GM21576 (cell line): ENCODE measurements at regions not wholly inside any gene's neighbourhood (a gene's known extent, or its start where the extent isn't known, plus 50 kb on each side); places are given as distances from the start of the nearest gene placed in this dataset.
"Not testable (repeated sequence)": the region's sequence is repeated elsewhere in the genome, so short reads cannot be mapped to it uniquely, and the experiment has no call there.

Experiments
- ATAC-seq: cut with Tn5 transposase; IDR thresholded peaks from one replicate; pipeline ENCODE4 v1.9.1; 2021; ENCODE audit warnings: mild to moderate bottlenecking, moderate library complexity; ENCODE audit not compliant: unreplicated experiment

DNA sequence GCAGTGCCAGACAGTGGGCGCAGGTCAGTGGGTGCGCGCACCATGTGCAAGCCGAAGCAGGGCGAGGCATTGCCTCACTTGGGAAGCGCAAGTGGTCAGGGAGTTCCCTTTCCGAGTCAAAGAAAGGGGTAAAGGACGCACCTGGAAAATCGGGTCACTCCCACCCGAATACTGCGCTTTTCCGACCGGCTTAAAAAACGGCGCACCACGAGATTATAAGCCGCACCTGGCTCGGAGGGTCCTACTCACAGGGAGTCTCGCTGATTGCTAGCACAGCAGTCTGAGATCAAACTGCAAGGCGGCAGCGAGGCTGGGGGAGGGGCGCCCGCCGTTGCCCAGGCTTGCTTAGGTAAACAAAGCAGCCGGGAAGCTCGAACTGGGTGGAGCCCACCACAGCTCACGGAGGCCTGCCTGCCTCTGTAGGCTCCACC, 77.9 kb downstream of the NR4A2 start:
- ATAC-seq: not testable (repeated sequence)

DNA sequence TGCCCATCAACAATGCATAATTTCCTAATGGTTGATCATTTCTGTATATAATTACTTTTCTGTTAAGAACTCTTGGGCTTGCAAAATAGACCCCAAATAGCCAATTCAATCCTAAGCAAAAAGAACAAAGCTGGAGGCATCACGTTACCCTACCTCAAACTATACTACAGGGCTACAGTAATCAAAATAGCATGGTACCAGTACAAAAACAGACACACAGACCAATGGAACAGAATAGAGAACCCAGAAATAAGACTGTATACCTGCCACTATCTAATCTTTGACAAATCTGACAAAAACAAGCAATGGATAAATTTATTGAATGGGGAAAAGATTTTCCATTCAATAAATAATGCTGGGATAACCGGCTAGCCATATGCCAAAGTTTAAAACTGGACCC, 78.8 kb downstream of the NR4A2 start:
- ATAC-seq: no peak

DNA sequence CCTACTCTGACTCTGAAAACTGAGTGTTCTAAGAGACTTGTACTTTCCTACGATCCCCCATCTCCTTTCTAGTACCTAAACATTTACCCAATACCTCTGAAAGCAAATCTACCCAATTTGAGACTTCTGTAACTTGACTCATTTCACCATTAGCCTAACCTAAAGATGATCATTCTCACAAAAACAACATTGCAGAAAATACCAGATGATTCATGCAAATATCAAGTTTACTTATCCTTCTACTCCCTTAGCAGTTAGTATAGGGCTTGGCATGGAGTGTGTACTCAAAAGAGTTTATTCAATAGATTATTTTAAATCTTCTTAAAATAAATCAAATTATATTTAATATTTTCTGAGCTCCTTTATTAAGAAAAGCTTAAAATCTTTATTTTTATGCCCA, 89.6 kb downstream of the NR4A2 start:
- no peak for ATAC-seq

DNA sequence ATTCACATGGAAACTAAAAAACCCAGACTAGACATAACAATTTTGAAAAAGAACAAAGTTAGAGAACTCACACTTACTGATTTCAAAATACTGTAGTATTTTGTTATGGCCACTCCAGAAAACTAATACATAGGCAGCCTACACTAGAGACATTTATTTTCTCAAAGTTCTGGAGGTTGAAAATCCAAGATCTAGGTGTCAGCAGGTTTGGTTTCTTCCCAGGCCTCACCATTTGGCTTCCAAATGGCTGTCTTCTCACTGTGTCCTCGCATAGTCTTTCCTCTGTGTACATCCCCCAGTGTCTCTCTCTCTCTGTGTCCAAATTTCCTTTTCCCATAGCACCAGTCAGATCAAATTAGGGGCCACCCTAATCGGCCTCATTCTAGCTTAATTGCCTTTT, 95.0 kb downstream of the NR4A2 start:
- ATAC-seq: no peak

DNA sequence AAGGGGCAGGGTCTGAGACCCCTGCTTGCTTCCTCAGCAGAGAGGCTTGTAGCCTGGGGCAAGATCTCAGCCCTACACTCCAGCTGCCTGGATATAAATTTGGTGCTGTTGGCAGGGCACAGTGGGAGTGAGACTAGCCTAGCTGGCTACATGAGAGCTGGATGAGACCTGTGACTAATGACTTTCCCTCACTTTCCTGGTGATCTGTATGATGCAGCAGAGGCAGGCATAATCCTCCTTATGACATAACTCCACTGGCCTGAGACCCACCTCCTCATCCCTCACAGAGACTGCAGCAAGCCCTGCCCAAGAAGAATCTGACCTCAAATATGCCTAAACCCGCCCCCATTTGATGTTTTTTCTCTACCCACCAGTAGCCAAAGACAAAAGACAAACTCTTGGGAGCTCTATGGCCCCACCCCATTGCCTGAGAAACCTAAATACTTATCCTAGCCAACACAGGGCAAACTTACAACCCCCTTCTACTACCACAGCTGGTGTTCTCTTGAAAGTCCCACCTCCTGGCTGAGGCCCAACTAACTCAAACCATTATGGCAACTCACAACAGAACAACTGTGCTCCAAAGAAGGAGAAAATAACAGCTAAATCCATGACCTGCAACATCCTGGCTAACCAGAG, 102.7 kb downstream of the NR4A2 start:
- no peak for ATAC-seq

DNA sequence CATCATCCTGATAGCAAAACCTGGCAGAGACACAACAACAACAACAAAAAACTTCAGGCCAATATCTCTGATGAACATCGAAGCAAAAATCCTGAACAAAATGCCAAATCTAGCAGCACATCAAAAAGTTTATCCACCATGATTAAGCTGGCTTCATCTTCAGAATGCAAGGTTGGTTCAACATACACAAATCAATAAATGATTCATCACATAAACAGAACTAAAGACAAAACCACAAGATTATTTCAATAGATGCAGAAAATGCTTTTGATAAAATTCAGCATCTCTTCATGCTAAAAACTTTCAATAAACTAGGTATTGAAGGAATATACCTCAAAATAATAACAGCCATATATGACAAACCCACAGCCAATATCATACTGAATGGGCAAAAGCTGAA, 109.2 kb downstream of the NR4A2 start:
- ATAC-seq: not testable (repeated sequence)

DNA sequence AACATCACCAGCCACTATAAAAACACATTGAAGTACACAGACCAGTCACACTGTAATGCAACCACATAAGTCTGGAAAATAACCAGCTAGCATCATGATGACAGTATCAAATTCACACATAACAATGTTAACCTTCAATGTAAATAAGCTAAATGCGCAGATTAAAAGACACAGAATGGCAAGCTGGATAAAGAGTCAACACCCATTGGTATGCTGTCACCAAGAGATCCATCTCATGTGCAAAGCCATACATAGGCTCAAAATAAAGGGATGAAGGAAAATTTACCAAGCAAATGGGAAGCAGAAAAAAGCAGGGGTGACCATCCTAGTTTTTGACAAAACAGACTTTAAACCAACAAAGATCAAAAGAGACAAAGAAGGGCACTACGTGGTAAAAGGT, 110.8 kb downstream of the NR4A2 start:
- ATAC-seq: no peak

DNA sequence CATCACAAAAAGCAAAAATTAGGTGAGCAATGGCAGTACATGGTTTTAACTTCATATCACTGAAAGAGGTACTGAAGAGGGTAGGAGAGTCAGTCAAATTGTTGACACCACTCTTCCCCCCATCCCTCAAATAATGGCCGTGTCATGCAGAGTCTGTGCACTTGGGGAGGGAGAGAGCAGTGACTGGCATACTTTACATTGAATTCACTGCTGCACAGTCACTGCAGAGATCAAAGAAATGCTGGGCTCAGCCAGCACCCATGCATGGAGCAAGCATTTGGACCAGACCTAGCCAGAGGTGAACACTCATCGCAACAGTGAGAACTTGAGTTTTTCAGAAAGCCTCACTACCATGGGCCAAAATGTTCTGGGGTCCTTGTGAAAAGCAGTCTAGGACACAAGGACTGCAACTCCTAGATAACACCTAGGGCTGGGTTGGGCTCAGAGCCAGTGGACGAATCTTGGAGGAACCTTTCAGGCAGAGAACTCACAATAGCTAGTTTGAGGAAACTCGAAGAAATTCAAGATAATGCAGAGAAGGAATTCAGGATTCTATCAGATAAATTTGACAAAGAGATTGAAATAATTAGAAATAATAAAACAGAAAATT, 112.9 kb downstream of the NR4A2 start:
- ATAC-seq: no peak

DNA sequence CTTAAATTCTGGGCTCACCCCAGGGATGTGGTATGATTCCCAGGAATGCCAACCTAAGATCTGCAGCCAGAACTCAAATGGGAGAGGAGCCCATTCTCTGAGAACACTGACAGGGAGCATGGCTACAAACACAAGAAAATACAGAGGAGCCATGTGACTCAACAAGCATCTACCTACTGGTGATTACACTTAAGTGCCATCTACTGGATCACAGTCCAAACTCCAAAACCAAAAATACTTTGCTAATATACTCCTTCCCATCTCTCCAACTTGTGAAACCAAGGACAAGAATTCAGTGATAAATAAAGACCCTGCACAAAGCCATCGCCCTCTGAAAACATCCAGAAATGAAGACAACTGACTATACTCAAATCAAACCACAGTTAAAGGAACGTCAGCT, 116.9 kb downstream of the NR4A2 start:
- ATAC-seq: no peak

DNA sequence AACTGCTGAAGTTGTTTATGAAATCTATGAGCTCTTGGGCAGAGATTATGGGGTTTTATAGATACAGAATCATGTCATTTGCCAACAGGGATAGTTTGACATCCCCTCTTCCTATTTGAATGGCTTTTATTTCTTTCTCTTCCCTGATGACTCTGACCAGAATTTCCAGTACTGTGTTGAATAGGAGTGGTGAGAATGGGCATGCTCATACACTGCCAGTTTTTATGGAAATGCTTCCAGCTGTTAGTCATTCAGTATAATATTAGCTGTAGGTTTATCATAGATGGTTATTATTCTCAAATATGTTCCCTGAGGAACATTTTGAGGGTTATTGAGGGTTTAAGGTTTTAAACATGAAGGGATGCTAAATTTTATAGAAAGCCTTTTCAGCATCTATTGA, 121.2 kb downstream of the NR4A2 start:
- no peak for ATAC-seq

DNA sequence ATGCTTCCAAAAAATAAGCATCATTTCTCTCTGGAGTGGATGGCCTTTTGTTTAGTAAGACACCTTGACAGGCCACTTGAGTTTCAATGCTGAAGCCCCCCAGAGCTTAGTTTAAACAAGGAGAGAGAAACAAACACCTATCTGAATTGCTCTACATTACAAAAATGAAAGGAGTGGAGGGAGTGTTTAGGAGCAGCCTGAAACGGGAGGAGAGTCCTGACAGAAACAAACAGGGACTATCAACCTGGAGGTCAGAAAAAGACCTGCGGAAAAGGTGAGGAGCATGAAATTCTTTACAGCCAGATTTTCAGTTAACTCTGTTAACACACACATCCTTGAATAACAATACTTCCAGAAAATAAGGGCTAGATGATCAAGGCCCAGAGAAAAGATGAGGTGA, 126.2 kb downstream of the NR4A2 start:
- no peak for ATAC-seq

DNA sequence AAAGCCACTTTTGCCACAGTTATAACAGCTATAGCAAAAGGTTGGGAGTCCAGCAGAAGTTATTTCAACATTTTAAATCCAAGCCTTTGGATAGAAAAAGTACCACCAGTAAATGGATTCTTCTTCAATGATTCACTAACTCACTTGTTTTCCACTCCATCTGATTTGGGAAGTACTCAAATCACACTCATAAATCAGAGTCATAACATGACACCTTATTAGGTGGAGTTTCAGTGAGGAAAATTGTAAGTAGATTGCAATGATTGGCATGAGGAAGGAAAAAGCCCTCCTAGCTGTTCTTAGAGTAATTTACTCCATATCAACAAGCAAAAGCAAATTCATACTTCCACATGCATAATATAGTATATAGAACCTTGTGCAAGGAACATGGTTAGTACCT, 132.9 kb downstream of the NR4A2 start:
- ATAC-seq: no peak

DNA sequence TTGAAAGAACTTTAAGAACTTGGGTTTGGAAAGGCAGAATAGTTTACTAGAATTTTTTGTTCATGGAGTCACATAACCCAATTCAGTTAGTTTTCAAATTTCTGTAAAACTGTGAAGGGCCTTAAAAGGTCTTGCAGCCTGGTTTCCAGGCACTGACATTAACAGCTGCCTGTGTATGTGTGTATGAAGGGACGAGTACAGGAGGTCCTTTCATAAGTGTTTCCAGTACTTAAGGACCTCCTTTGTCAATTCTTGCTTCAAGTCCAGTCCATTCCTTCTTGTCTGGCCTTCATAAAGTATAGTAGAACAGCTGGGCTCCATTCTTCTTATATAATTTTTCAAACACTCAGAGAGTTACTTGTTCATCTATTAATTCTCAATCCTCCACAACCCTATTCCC, 136.5 kb downstream of the NR4A2 start:
- no peak for ATAC-seq

DNA sequence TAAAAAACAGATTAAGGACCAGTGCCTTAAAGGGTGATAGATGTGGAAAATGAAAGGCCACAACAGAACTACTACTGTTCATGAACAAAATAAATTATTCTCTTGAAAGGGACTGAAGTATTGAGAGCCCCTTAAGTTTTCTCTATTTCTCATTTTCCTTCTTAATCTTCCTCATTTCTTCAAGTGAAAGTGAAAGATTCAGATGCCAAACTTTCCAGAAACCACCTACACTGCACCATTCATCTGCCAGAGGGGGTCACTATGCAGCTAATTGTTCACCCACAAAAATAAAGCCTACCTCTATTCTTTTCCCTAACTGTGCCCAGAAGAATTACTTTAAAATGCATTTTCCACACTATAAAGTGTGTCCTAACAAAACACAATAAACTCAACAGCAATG, 140.1 kb downstream of the NR4A2 start:
- ATAC-seq: peak; percentile 69

DNA sequence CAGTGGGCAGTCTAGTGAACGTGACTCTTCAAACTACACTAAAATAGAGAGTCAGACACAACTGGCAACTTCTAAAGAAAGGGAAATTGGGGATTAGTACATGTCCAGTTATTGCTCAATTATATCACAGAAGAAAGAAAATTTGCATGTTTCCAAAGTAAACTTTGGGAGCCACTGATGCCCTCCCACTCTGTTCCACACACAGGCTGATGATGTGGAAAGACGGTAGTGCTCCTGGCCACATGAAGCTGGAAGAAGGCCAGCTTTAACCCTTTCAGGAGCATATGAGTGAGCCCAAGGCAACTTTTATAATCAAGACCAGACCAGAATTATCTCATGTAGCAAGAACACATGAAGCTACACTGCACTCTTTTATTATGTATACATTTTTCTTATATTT, 141.0 kb downstream of the NR4A2 start:
- ATAC-seq: no peak

DNA sequence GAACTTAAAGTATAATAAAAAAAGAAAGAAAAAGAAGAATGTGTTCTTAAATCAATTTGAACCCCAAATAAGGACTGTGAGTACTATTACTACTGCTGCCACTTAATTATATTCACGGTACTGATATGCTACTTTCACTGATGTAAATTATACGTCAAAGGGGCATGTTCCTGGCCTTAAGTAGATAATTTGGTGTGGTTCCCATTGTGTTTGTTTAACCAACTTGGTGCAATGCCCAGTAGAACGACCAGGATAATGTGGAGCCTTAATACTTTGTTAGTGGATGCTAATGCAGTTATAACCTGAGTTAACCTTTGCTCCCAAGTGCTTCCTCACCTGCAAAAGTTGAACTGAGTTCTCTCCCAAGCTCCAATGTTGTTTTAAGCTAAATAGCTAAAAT, 142.0 kb downstream of the NR4A2 start:
- no peak for ATAC-seq

DNA sequence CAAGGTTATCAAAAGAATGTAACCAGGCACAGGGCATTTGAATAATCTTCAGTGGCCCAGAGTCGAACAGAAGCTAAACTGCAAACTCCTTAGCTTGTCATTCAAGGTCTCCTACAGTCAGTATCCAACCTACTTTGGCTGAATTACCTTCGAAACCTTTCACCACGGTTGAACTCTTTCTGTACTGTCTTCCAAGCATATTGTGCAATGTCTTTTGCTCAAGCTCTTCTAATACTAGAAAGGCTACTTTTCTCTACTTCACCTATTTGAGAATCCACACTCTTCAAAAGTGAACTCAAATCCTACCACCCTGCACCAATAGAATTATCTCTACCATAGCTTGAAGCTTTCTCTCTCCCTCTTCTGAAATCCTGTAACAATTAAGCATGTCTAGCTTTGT, 142.9 kb downstream of the NR4A2 start:
- no peak for ATAC-seq

DNA sequence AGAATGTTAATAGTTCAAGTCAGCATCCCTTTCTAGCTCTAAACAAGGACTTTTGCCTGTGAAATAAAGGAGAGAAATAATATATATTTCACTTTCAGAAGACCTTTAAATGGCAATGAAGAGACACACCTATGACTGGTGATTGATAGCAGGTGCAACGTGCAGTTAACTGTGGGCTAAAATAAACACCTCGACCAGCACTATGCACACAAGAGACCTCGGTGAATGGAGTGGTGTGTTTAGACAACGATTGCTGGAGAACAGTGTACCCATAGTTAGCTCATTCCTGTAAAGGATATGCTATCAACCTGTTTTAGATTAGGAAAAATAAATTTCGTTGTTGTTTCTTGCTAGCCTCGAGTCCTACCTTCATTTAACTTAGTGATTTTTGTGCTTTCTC, 143.4 kb downstream of the NR4A2 start:
- no peak for ATAC-seq

DNA sequence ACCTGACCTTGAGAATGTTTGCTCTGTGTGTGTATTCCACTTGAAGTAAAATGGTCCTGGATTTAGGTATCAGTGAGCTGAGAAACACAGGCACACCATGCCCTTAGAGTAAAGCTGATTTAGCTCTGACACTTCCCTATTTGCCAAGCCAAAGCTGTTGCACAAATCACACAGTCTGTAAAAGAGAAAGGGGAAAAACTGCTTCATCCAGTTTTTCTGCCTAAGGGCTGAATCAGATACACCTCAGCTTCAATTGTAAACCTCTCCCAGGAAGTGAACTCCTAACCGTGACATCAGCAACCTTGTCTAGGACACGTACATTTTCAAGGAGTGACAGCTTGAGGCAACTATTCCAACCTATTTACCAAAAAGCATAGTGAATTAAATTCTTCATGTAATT, 150.4 kb downstream of the NR4A2 start:
- ATAC-seq: no peak

DNA sequence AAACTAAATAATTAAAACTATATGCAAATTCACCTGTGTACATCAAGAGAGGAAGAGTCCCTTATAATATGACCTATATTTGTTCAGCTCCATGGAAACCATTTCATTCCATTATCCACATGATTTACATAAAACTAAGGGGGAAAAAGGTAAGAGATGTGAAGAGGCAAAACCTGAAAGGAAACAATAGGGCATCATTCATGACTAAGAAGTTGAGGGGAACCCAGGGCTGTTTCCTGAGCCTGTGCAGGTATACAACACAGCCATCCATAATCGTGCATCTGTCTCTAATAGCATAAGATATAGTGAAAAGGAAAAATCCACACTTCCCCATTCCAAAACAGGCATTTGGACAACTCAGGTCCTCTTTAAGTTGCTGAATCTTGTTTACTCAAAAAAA, 151.3 kb downstream of the NR4A2 start:
- ATAC-seq: no peak

DNA sequence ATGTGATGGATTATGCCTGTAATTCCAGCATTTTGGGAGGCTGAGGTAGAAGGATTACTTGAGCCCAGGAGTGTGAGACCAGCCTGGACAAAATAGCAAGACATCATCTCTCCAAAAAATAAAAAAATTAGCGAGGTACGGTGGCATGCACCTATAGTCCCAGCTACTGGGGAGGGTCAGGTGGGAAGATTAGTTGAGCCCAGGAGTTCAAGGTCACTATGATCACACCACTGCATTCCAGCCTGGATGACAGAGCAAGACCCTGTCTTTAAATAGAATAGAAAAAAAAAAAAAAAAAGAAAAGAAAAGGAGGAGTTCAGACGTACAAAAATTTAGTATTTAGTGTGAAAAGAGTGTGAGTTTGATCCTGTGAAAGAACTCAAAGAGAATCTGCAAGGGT, 154.9 kb downstream of the NR4A2 start:
- no peak for ATAC-seq

DNA sequence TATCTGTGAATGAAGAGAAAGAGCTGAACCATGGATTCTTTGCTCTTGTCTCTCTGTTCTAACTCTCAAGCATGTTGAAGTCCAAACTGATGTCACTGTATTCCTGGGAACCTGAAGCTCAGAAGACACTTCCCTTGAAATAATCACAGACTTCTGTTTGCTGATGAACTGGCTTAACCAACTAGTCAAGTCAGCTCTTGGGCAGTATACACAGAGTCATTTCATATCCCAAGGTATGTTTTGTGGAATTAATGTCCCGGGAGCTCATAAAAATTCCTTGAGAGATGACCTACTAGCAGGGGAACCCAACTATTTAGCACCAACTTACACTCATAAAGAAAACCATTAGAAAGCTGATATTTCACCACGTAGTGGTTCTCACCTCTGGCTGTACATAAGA, 156.6 kb downstream of the NR4A2 start:
- no peak for ATAC-seq

DNA sequence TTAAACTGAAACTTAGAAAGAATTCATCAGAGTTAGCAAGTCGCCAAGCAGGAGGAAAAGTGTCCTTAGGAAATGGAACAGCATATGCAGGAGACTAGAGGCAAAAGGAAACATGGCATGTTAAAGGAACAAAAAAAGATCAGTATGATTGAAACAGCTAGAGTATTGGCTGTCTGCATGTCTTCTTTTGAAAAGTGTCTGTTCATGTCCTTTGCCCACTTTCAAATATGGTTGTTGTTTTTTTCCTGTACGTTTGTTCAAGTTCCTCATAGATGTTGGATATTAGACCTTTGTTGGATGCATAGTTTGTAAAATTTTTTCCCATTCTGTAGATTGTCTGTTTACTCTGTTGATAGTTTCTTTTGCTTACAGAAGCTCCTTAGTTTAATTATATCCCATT, 161.6 kb downstream of the NR4A2 start:
- ATAC-seq: no peak
